ENCODE measurements at regions not wholly inside any gene's neighbourhood (a gene's known extent, or its start where the extent isn't known, plus 50 kb on each side); places are given as distances from the start of the nearest gene placed in this dataset.

- H3K4me1 ChIP-seq (ENCODE audit: control insufficient read depth, insufficient read depth, low read length) = no peaks in the 10 kb centered on the region
- H3K27me3 ChIP-seq (ENCODE audit: control insufficient read depth, insufficient read depth, low read length) = no peaks in the 10 kb centered on the region
- H3K36me3 ChIP-seq (ENCODE audit: control insufficient read depth, insufficient read depth, low read length) = no peaks in the 10 kb centered on the region
- H3K27ac ChIP-seq (ENCODE audit: low read length) = no peak overlapping the region
- DNase-seq = no peak
- no peak overlapping the region for H3K4me3 ChIP-seq (ENCODE audit: low read length)
- no peaks in the 10 kb centered on the region for H3K9me3 ChIP-seq (replicated peaks; ENCODE audit: control insufficient read depth, low read depth, low read length)
Measured at GRCh38 chr3:67744699-67745098, 90.3 kb upstream of the SUCLG2 start.

GRCh38 chr3:67739851-67740250, 85.4 kb upstream of the SUCLG2 start:
- H3K4me1 ChIP-seq (ENCODE audit: control insufficient read depth, insufficient read depth, low read length) = no peaks in the 10 kb centered on the region
- H3K9me3 ChIP-seq (replicated peaks; ENCODE audit: control insufficient read depth, low read depth, low read length) = no peaks in the 10 kb centered on the region
- no peak for DNase-seq
- no peak overlapping the region for H3K27ac ChIP-seq (ENCODE audit: low read length)
- H3K27me3 ChIP-seq (ENCODE audit: control insufficient read depth, insufficient read depth, low read length) = no peaks in the 10 kb centered on the region
- H3K36me3 ChIP-seq (ENCODE audit: control insufficient read depth, insufficient read depth, low read length) = no peaks in the 10 kb centered on the region
- no peak overlapping the region for H3K4me3 ChIP-seq (ENCODE audit: low read length)

GRCh38 chr3:67737906-67738865, 83.8 kb upstream of the SUCLG2 start:
- Histone ChIP-seq H3K27ac (ENCODE audit: low read length) (no peak overlapping the region), H3K9me3 (replicated peaks; ENCODE audit: control insufficient read depth, low read depth, low read length) (no peaks in the 10 kb centered on the region), H3K4me1 (ENCODE audit: control insufficient read depth, insufficient read depth, low read length) (no peaks in the 10 kb centered on the region), H3K36me3 (ENCODE audit: control insufficient read depth, insufficient read depth, low read length) (no peaks in the 10 kb centered on the region), H3K27me3 (ENCODE audit: control insufficient read depth, insufficient read depth, low read length) (no peaks in the 10 kb centered on the region), H3K4me3 (ENCODE audit: low read length) (no peak overlapping the region)
- no peak for DNase-seq
- WGBS (ENCODE audit: insufficient coverage) = 79% methylated on average over 4 of the region's 9 CpGs

GRCh38 chr3:67737140-67737539, 82.7 kb upstream of the SUCLG2 start:
- no peaks in the 10 kb centered on the region for H3K36me3 ChIP-seq (ENCODE audit: control insufficient read depth, insufficient read depth, low read length)
- H3K27me3 ChIP-seq (ENCODE audit: control insufficient read depth, insufficient read depth, low read length) = no peaks in the 10 kb centered on the region
- no peak overlapping the region for H3K27ac ChIP-seq (ENCODE audit: low read length)
- DNase-seq = no peak
- no peak overlapping the region for H3K4me3 ChIP-seq (ENCODE audit: low read length)
- no peaks in the 10 kb centered on the region for H3K9me3 ChIP-seq (replicated peaks; ENCODE audit: control insufficient read depth, low read depth, low read length)
- no peaks in the 10 kb centered on the region for H3K4me1 ChIP-seq (ENCODE audit: control insufficient read depth, insufficient read depth, low read length)
- 60% methylated on average over 1 of the region's 1 CpG for WGBS (ENCODE audit: insufficient coverage)

- no CpG with 5 or more reads among the region's 3 CpGs for WGBS (ENCODE audit: insufficient coverage)
Measured at GRCh38 chr3:67733269-67733950, 79.0 kb upstream of the SUCLG2 start.

GRCh38 chr3:67724434-67724833, 70.0 kb upstream of the SUCLG2 start:
- Histone ChIP-seq H3K27ac (ENCODE audit: low read length) (no peak overlapping the region), H3K4me1 (ENCODE audit: control insufficient read depth, insufficient read depth, low read length) (no peaks in the 10 kb centered on the region), H3K4me3 (ENCODE audit: low read length) (no peak overlapping the region), H3K27me3 (ENCODE audit: control insufficient read depth, insufficient read depth, low read length) (no peaks in the 10 kb centered on the region), H3K9me3 (replicated peaks; ENCODE audit: control insufficient read depth, low read depth, low read length) (no peaks in the 10 kb centered on the region), H3K36me3 (ENCODE audit: control insufficient read depth, insufficient read depth, low read length) (no peaks in the 10 kb centered on the region)
- WGBS (ENCODE audit: insufficient coverage) = no CpG with 5 or more reads among the region's 2 CpGs
- DNase-seq = no peak

More at GRCh38 chr3:67733269-67733950, 79.0 kb upstream of the SUCLG2 start:
- H3K36me3 ChIP-seq (ENCODE audit: control insufficient read depth, insufficient read depth, low read length) = no peaks in the 10 kb centered on the region
- no peak overlapping the region for H3K27ac ChIP-seq (ENCODE audit: low read length)
- no peak overlapping the region for H3K4me3 ChIP-seq (ENCODE audit: low read length)
- H3K9me3 ChIP-seq (replicated peaks; ENCODE audit: control insufficient read depth, low read depth, low read length) = no peaks in the 10 kb centered on the region
- no peaks in the 10 kb centered on the region for H3K4me1 ChIP-seq (ENCODE audit: control insufficient read depth, insufficient read depth, low read length)
- H3K27me3 ChIP-seq (ENCODE audit: control insufficient read depth, insufficient read depth, low read length) = no peaks in the 10 kb centered on the region
- no peak for DNase-seq

- WGBS (ENCODE audit: insufficient coverage) = no CpG with 5 or more reads among the region's 1 CpG
- no peaks in the 10 kb centered on the region for H3K9me3 ChIP-seq (replicated peaks; ENCODE audit: control insufficient read depth, low read depth, low read length)
- H3K4me3 ChIP-seq (ENCODE audit: low read length) = no peak overlapping the region
Measured at GRCh38 chr3:67723863-67724262, 69.5 kb upstream of the SUCLG2 start.

GRCh38 chr3:67719333-67719732, 64.9 kb upstream of the SUCLG2 start:
- no peak overlapping the region for H3K4me3 ChIP-seq (ENCODE audit: low read length)
- no CpG with 5 or more reads among the region's 3 CpGs for WGBS (ENCODE audit: insufficient coverage)
- no peak for DNase-seq

More at GRCh38 chr3:67723863-67724262, 69.5 kb upstream of the SUCLG2 start:
- Histone ChIP-seq H3K27ac (ENCODE audit: low read length) (no peak overlapping the region), H3K4me1 (ENCODE audit: control insufficient read depth, insufficient read depth, low read length) (no peaks in the 10 kb centered on the region), H3K36me3 (ENCODE audit: control insufficient read depth, insufficient read depth, low read length) (no peaks in the 10 kb centered on the region), H3K27me3 (ENCODE audit: control insufficient read depth, insufficient read depth, low read length) (no peaks in the 10 kb centered on the region)
- DNase-seq = no peak

GRCh38 chr3:67715971-67716370, 61.6 kb upstream of the SUCLG2 start:
- no peaks in the 10 kb centered on the region for H3K27me3 ChIP-seq (ENCODE audit: control insufficient read depth, insufficient read depth, low read length)

More at GRCh38 chr3:67719333-67719732, 64.9 kb upstream of the SUCLG2 start:
- Histone ChIP-seq H3K4me1 (ENCODE audit: control insufficient read depth, insufficient read depth, low read length) (no peaks in the 10 kb centered on the region), H3K36me3 (ENCODE audit: control insufficient read depth, insufficient read depth, low read length) (no peaks in the 10 kb centered on the region), H3K9me3 (replicated peaks; ENCODE audit: control insufficient read depth, low read depth, low read length) (no peaks in the 10 kb centered on the region), H3K27me3 (ENCODE audit: control insufficient read depth, insufficient read depth, low read length) (no peaks in the 10 kb centered on the region), H3K27ac (ENCODE audit: low read length) (no peak overlapping the region)

GRCh38 chr3:67713764-67714469, 59.5 kb upstream of the SUCLG2 start:
- H3K27ac ChIP-seq (ENCODE audit: low read length) = no peak overlapping the region
- H3K36me3 ChIP-seq (ENCODE audit: control insufficient read depth, insufficient read depth, low read length) = no peaks in the 10 kb centered on the region
- 87% methylated on average over 3 of the region's 3 CpGs for WGBS (ENCODE audit: insufficient coverage)
- no peaks in the 10 kb centered on the region for H3K27me3 ChIP-seq (ENCODE audit: control insufficient read depth, insufficient read depth, low read length)
- H3K9me3 ChIP-seq (replicated peaks; ENCODE audit: control insufficient read depth, low read depth, low read length) = no peaks in the 10 kb centered on the region
- DNase-seq = no peak
- H3K4me1 ChIP-seq (ENCODE audit: control insufficient read depth, insufficient read depth, low read length) = no peaks in the 10 kb centered on the region
- H3K4me3 ChIP-seq (ENCODE audit: low read length) = no peak overlapping the region

More at GRCh38 chr3:67715971-67716370, 61.6 kb upstream of the SUCLG2 start:
- Histone ChIP-seq H3K9me3 (replicated peaks; ENCODE audit: control insufficient read depth, low read depth, low read length) (no peaks in the 10 kb centered on the region), H3K4me3 (ENCODE audit: low read length) (no peak overlapping the region), H3K4me1 (ENCODE audit: control insufficient read depth, insufficient read depth, low read length) (no peaks in the 10 kb centered on the region), H3K36me3 (ENCODE audit: control insufficient read depth, insufficient read depth, low read length) (no peaks in the 10 kb centered on the region), H3K27ac (ENCODE audit: low read length) (no peak overlapping the region)
- no peak for DNase-seq
- WGBS (ENCODE audit: insufficient coverage) = 76% methylated on average over 5 of the region's 5 CpGs
